Ascending aorta (tissue), 2 donors: ENCODE measurements at regions not wholly inside any gene's neighbourhood (a gene's known extent, or its start where the extent isn't known, plus 50 kb on each side); places are given as distances from the start of the nearest gene placed in this dataset.
A peak's percentile ranks its signal among the peaks of the same experiment; 100 is the strongest.

Experiments used
- DNase-seq, 2 donors: peaks; one replicate each; pipeline ENCODE4 v3.0.0-alpha.2; 2019; ENCODE audit warnings: low spot score in 2 of 2
- H3K27ac ChIP-seq, 2 donors: fragments of 200-600 bp; sonication (generic); one replicate each; pipeline ENCODE4 v1.5.1; 2016 to 2017; ENCODE audit warnings: mild to moderate bottlenecking in 1 of 2
- H3K27me3 ChIP-seq: fragments of 200-600 bp; sonication (generic); one replicate; pipeline ENCODE4 v1.5.1; 2017
- H3K36me3 ChIP-seq, 2 donors: fragments of 200-600 bp; sonication (generic); one replicate each; pipeline ENCODE4 v1.5.1; 2016
- H3K4me1 ChIP-seq, 2 donors: fragments of 200-600 bp; sonication (generic); one replicate each; pipeline ENCODE4 v1.5.1; 2016 to 2017; ENCODE audit warnings: mild to moderate bottlenecking in 1 of 2
- H3K4me3 ChIP-seq, 2 donors: fragments of 200-600 bp; sonication (generic); one replicate each; pipeline ENCODE4 v1.5.1; 2016 to 2017; ENCODE audit warnings: mild to moderate bottlenecking in 1 of 2
- H3K9me3 ChIP-seq, 2 donors: fragments of 200-600 bp; sonication (generic); one replicate each; pipeline ENCODE4 v1.5.1; 2016
- CTCF ChIP-seq, 3 experiments: fragments of 200-600 bp in 2 of 3; fragments of 450-650 bp in 1 of 3; sonication (generic) in 2 of 3; IDR thresholded peaks; one replicate each; pipeline ENCODE4 v1.5.1; 2016 to 2019; ENCODE audit warnings: antibody characterized with exemption in 3 of 3, mild to moderate bottlenecking in 1 of 3, moderate library complexity in 1 of 3
- intact Hi-C: fragments of 100-400 bp; cut with DNase I; formaldehyde crosslinking; loops from one replicate; pipeline ENCODE4 v1.15.1; 2023

GRCh38 chr12:20028033-20028432 lies 340.3 kb upstream of the PDE3A start:
- Histone ChIP-seq H3K9me3 (no peaks in the 10 kb centered on the region), H3K36me3 (no peaks in the 10 kb centered on the region), H3K27me3 (no peaks in the 10 kb centered on the region), H3K27ac (no peak overlapping the region), H3K4me1 (peaks cover 0 to 7% of the 10 kb centered on the region in 2 donors), H3K4me3 (no peak overlapping the region)
- no peak for TF ChIP-seq CTCF (IDR thresholded peaks at IDR 0.05)
- intact Hi-C loops, result no loop called here
- DNase-seq, result no peak

- H3K4me3 ChIP-seq, result no peak overlapping the region
- no peak for DNase-seq
- peak overlapping the region; percentile 18 to 51 for H3K27ac ChIP-seq
- H3K36me3 ChIP-seq, result no peaks in the 10 kb centered on the region
- peaks cover 0 to 7% of the 10 kb centered on the region in 2 donors for H3K4me1 ChIP-seq
- H3K9me3 ChIP-seq, result no peaks in the 10 kb centered on the region
- TF ChIP-seq CTCF (IDR thresholded peaks at IDR 0.05), result no peak
- intact Hi-C loops, result no loop called here
- no peaks in the 10 kb centered on the region for H3K27me3 ChIP-seq
These were observed 337.5 kb upstream of the PDE3A start for GRCh38 chr12:20030826-20031225.

- intact Hi-C loops, result no loop called here
- no peak for DNase-seq
- no peaks in the 10 kb centered on the region for H3K36me3 ChIP-seq
- H3K27me3 ChIP-seq, result no peaks in the 10 kb centered on the region
- no peak overlapping the region for H3K4me3 ChIP-seq
- H3K4me1 ChIP-seq, result peaks cover 0 to 20% of the 10 kb centered on the region in 2 donors
- no peaks in the 10 kb centered on the region for H3K9me3 ChIP-seq
- TF ChIP-seq CTCF (IDR thresholded peaks at IDR 0.05), result no peak
- no peak overlapping the region for H3K27ac ChIP-seq
These were observed 328.8 kb upstream of the PDE3A start for GRCh38 chr12:20039562-20039961.

GRCh38 chr12:20040184-20040583 lies 328.2 kb upstream of the PDE3A start:
- intact Hi-C loops, result no loop called here
- Histone ChIP-seq H3K4me1 (peaks cover 0 to 21% of the 10 kb centered on the region in 2 donors), H3K4me3 (peak overlapping the region in 1 of 2 donors; percentile 23), H3K27ac (no peak overlapping the region), H3K9me3 (no peaks in the 10 kb centered on the region), H3K36me3 (no peaks in the 10 kb centered on the region), H3K27me3 (no peaks in the 10 kb centered on the region)
- no peak for DNase-seq
- no peak for TF ChIP-seq CTCF (IDR thresholded peaks at IDR 0.05)

- Histone ChIP-seq H3K27ac (peak overlapping the region; percentile 7 to 48), H3K4me3 (peak overlapping the region in 1 of 2 donors; percentile 23), H3K9me3 (no peaks in the 10 kb centered on the region), H3K27me3 (no peaks in the 10 kb centered on the region), H3K36me3 (no peaks in the 10 kb centered on the region), H3K4me1 (peaks cover 0 to 21% of the 10 kb centered on the region in 2 donors)
- intact Hi-C loops, result no loop called here
- TF ChIP-seq CTCF (IDR thresholded peaks at IDR 0.05), result peak in 2 of 3 experiments; percentile 4 to 21
- peak in 1 of 2 donors; percentile 72 for DNase-seq
These were observed 327.5 kb upstream of the PDE3A start for GRCh38 chr12:20040831-20041230.

GRCh38 chr12:20044351-20044750 lies 324.0 kb upstream of the PDE3A start:
- Histone ChIP-seq H3K4me1 (peaks cover 0 to 27% of the 10 kb centered on the region in 2 donors), H3K27ac (peak overlapping the region; percentile 2 to 71), H3K36me3 (no peaks in the 10 kb centered on the region), H3K9me3 (no peaks in the 10 kb centered on the region), H3K27me3 (no peaks in the 10 kb centered on the region), H3K4me3 (no peak overlapping the region)
- intact Hi-C loops, result no loop called here
- no peak for TF ChIP-seq CTCF (IDR thresholded peaks at IDR 0.05)
- no peak for DNase-seq
